ENCODE measurements at regions not wholly inside any gene's neighbourhood (a gene's known extent, or its start where the extent isn't known, plus 50 kb on each side); places are given as distances from the start of the nearest gene placed in this dataset.

DNA sequence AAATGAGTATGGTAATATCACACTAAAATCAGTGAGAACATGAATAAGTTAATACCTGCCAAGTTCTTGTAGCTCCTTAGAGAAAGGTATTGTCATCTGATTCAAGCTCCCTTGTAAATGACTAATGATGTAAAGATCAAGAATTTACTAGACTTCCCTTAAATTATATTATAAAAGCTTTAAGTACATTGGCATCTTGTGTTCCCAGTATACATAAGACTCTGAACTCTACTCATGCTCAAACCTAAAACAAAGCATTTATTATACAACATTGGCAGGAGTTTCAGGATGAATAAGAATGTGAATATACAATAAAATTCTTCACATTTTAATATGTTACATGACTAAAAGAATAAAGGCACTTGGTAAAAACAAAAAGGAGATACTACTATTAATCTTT is 126.8 kb upstream of the UNC5C start (continued):
- TF ChIP-seq, protein P1, sequence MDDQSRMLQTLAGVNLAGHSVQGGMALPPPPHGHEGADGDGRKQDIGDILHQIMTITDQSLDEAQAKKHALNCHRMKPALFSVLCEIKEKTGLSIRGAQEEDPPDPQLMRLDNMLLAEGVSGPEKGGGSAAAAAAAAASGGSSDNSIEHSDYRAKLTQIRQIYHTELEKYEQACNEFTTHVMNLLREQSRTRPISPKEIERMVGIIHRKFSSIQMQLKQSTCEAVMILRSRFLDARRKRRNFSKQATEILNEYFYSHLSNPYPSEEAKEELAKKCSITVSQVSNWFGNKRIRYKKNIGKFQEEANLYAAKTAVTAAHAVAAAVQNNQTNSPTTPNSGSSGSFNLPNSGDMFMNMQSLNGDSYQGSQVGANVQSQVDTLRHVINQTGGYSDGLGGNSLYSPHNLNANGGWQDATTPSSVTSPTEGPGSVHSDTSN (IDR thresholded peaks at IDR 0.05), result no peak
- TF ChIP-seq GABPA (IDR thresholded peaks at IDR 0.05; ENCODE audit: low read depth) (no peak), ELF1 (IDR thresholded peaks at IDR 0.05) (no peak), JUND (IDR thresholded peaks at IDR 0.05) (no peak)

DNA sequence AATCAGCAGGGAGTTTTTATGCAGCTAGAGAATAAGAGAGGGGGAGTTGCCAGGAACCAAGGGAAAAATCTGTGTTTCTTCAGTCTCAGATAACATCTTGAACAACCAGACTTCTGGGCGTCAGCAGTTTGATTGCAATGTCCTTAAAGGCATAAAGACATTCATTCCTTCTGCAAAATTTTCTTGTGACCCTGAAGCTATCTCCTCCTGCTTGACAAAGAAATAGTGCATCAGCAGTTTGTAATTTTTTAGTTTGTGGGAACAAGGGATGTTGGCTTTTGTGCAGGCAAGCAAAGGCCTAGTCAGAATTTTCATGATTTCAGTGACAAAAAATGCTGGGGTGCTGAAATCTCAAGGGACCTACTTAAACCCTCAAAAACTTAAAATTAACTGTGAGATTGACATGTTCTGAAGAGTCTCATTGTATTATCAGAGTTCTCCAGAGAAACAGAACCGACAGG is 125.8 kb upstream of the UNC5C start:
- DNase-seq, result no peak
- H3K79me2 ChIP-seq (ENCODE audit: insufficient read depth), result no peaks in the 10 kb centered on the region
- H4K20me1 ChIP-seq (ENCODE audit: insufficient read depth), result no peaks in the 10 kb centered on the region
- peak overlapping the region in 1 of 2 experiments; percentile 27; a peak in 1 of 4 replicates for H3K27ac ChIP-seq (ENCODE audit: low read depth in 2 of 2, low read length in 1 of 2)
- H3K4me1 ChIP-seq (ENCODE audit: control insufficient read depth in 1 of 2, insufficient read depth in 2 of 2, low read depth in 1 of 2, low read length in 1 of 2), result peaks cover 0 to 4% of the 10 kb centered on the region in 2 experiments; a peak in 2 of 4 replicates
- 0 out of 2 replicates have a peak, but pooled peaks cover 7% of the 10 kb centered on the region for H3K9me2 ChIP-seq
- H3K36me3 ChIP-seq (replicated peaks in 1 of 2; ENCODE audit: control insufficient read depth in 1 of 2, insufficient read depth in 2 of 2, low read length in 1 of 2), result no peaks in the 10 kb centered on the region
- H3F3A ChIP-seq (replicated peaks; ENCODE audit: insufficient read depth), result no peaks in the 10 kb centered on the region
- H3K9ac ChIP-seq, result no peak overlapping the region
- TF ChIP-seq, protein P1 (IDR thresholded peaks at IDR 0.05), result peak; percentile 55
- peak; percentile 65; the same call in 1 of the 2 replicates for TF ChIP-seq TCF12 (IDR thresholded peaks at IDR 0.05)
- peak in 1 of 2 experiments; percentile 53; a peak in 1 of 4 replicates for TF ChIP-seq EP300 (IDR thresholded peaks at IDR 0.05; ENCODE audit: borderline replicate concordance in 1 of 2, low read depth in 1 of 2, low read length in 1 of 2)
- no peak for TF ChIP-seq NFIC (IDR thresholded peaks at IDR 0.05; ENCODE audit: borderline replicate concordance)
- WGBS (ENCODE audit: low lambda C conversion rate), result 37% methylated on average over 2 of the region's 2 CpGs
- no peak overlapping the region for H2AFZ ChIP-seq (ENCODE audit: low read depth)
- no peak overlapping the region for H3K4me2 ChIP-seq
- no peaks in the 10 kb centered on the region for H3K9me3 ChIP-seq
- no peak overlapping the region for H3K4me3 ChIP-seq (ENCODE audit: low read depth in 2 of 2, low read length in 1 of 2)
- no peaks in the 10 kb centered on the region for H3K27me3 ChIP-seq (ENCODE audit: insufficient read depth)
- CTCF ChIA-PET, result interaction anchor here (1.5 to 1.6 kb wide), 2 partner anchors 22 to 126 kb away, joined by 3 to 4 read pairs; partner anchors contain the start of gene UNC5C
- POLR2A ChIA-PET, result no interaction called here

DNA sequence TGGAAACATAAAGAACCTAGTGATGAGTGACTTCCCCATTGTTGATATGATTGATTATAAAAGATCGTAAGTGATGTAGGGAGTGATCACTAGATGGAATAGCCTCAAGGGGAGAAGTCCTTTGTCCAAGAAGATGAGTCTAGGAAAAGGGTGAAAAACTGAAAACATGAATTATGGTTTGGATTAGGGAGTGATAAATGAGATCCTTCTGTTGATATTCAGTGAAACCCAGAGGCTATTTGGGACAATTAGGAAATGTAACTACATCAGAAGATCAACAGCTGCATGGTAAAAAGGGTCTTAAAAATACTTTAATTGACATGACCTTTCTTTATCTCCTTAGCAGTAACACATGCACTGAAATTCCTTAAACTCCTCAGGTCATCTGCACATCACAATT is 124.0 kb upstream of the UNC5C start:
- H2AFZ ChIP-seq (ENCODE audit: low read depth), result no peak overlapping the region
- no peak overlapping the region for H3K9ac ChIP-seq
- no peaks in the 10 kb centered on the region for H3K9me3 ChIP-seq
- H4K20me1 ChIP-seq (ENCODE audit: insufficient read depth), result no peaks in the 10 kb centered on the region
- 0 out of 2 replicates have a peak, but pooled peaks cover 7% of the 10 kb centered on the region for H3K9me2 ChIP-seq
- no peaks in the 10 kb centered on the region for H3F3A ChIP-seq (replicated peaks; ENCODE audit: insufficient read depth)
- WGBS (ENCODE audit: low lambda C conversion rate), result 64% methylated on average over 1 of the region's 1 CpG
- H3K4me3 ChIP-seq (ENCODE audit: low read depth in 2 of 2, low read length in 1 of 2), result no peak overlapping the region
- peaks cover 0 to 4% of the 10 kb centered on the region in 2 experiments; a peak in 2 of 4 replicates for H3K4me1 ChIP-seq (ENCODE audit: control insufficient read depth in 1 of 2, insufficient read depth in 2 of 2, low read depth in 1 of 2, low read length in 1 of 2)
- no peak for DNase-seq
- CTCF ChIA-PET, result interaction anchor here (0.6 kb wide), 1 partner anchor 1051 kb away, joined by 3 read pairs; no protein-coding TSS in a partner anchor
- no peak overlapping the region for H3K27ac ChIP-seq (ENCODE audit: low read depth in 2 of 2, low read length in 1 of 2)
- no peaks in the 10 kb centered on the region for H3K36me3 ChIP-seq (replicated peaks in 1 of 2; ENCODE audit: control insufficient read depth in 1 of 2, insufficient read depth in 2 of 2, low read length in 1 of 2)
- no peak overlapping the region for H3K4me2 ChIP-seq
- no peaks in the 10 kb centered on the region for H3K27me3 ChIP-seq (ENCODE audit: insufficient read depth)
- POLR2A ChIA-PET, result no interaction called here
- no peaks in the 10 kb centered on the region for H3K79me2 ChIP-seq (ENCODE audit: insufficient read depth)
- 0 out of 2 replicates have a peak, but pooled peaks have one; percentile 7 for TF ChIP-seq GATA2 (CRISPR knock-in tag; IDR thresholded peaks at IDR 0.05)
- TF ChIP-seq NRF1 (IDR thresholded peaks at IDR 0.05; ENCODE audit: low read depth, low read length), result no peak

All from SK-N-SH (cell line).